ENCODE measurements at regions not wholly inside any gene's neighbourhood (a gene's known extent, or its start where the extent isn't known, plus 50 kb on each side); places are given as distances from the start of the nearest gene placed in this dataset.

- H3K27ac ChIP-seq (ENCODE audit: low read depth, low read length), result no peak overlapping the region
- H2AFZ ChIP-seq (ENCODE audit: low read depth, low read length), result no peak overlapping the region
- Mint-ChIP-seq H3K4me1 (ENCODE audit: low read depth, unreplicated experiment) (peaks cover 20% of the 10 kb centered on the region), H3K27ac (ENCODE audit: unreplicated experiment) (no peak overlapping the region), H3K4me3 (ENCODE audit: unreplicated experiment) (no peak overlapping the region), H3K9me3 (ENCODE audit: unreplicated experiment) (no peaks in the 10 kb centered on the region), H3K27me3 (ENCODE audit: low read depth, unreplicated experiment) (peaks cover 6% of the 10 kb centered on the region), H3K36me3 (ENCODE audit: low read depth, unreplicated experiment) (no peaks in the 10 kb centered on the region)
- DNase-seq (ENCODE audit: low read depth) (no peak), FAIRE-seq (no peak)
- H3K79me2 ChIP-seq (ENCODE audit: insufficient read depth, low read length), result no peaks in the 10 kb centered on the region
- H3K9me3 ChIP-seq (ENCODE audit: insufficient read depth, low read depth, low read length), result no peaks in the 10 kb centered on the region
- no peak overlapping the region for H3K4me2 ChIP-seq (ENCODE audit: low read length)
- no peaks in the 10 kb centered on the region for H4K20me1 ChIP-seq (ENCODE audit: insufficient read depth, low read length)
- no peak for TF ChIP-seq CTCF (IDR thresholded peaks at IDR 0.05; ENCODE audit: insufficient read depth, low read depth, low read length)
- no peak for TF ChIP-seq EZH2 (IDR thresholded peaks at IDR 0.05; ENCODE audit: insufficient read depth, low read length)
- no peaks in the 10 kb centered on the region for H3K36me3 ChIP-seq (ENCODE audit: insufficient read depth, low read length)
- H3K9ac ChIP-seq (ENCODE audit: low read length), result no peak overlapping the region
- peaks cover 20% of the 10 kb centered on the region for H3K4me1 ChIP-seq (ENCODE audit: insufficient read depth, low read length)
- H3K4me3 ChIP-seq (ENCODE audit: insufficient read depth, low read depth, low read length), result no peak overlapping the region
- H3K27me3 ChIP-seq (ENCODE audit: insufficient read depth, low read length), result no peaks in the 10 kb centered on the region
Observed at GRCh38 chr20:24106801-24107445, 118.3 kb upstream of the GGTLC1 start.

- TF ChIP-seq CTCF (IDR thresholded peaks at IDR 0.05; ENCODE audit: insufficient read depth, low read depth, low read length) (no peak), EZH2 (IDR thresholded peaks at IDR 0.05; ENCODE audit: insufficient read depth, low read length) (no peak)
- no peak overlapping the region for H3K9ac ChIP-seq (ENCODE audit: low read length)
- Mint-ChIP-seq H3K27ac (ENCODE audit: unreplicated experiment) (no peak overlapping the region), H3K36me3 (ENCODE audit: low read depth, unreplicated experiment) (no peaks in the 10 kb centered on the region), H3K9me3 (ENCODE audit: unreplicated experiment) (no peaks in the 10 kb centered on the region), H3K4me3 (ENCODE audit: unreplicated experiment) (no peak overlapping the region), H3K4me1 (ENCODE audit: low read depth, unreplicated experiment) (peaks cover 20% of the 10 kb centered on the region), H3K27me3 (ENCODE audit: low read depth, unreplicated experiment) (peaks cover 6% of the 10 kb centered on the region)
- no peak overlapping the region for H3K4me3 ChIP-seq (ENCODE audit: insufficient read depth, low read depth, low read length)
- H3K27me3 ChIP-seq (ENCODE audit: insufficient read depth, low read length), result no peaks in the 10 kb centered on the region
- FAIRE-seq, result no peak
- no peak overlapping the region for H3K27ac ChIP-seq (ENCODE audit: low read depth, low read length)
- DNase-seq (ENCODE audit: low read depth), result no peak
- H4K20me1 ChIP-seq (ENCODE audit: insufficient read depth, low read length), result no peaks in the 10 kb centered on the region
- peaks cover 20% of the 10 kb centered on the region for H3K4me1 ChIP-seq (ENCODE audit: insufficient read depth, low read length)
- no peaks in the 10 kb centered on the region for H3K9me3 ChIP-seq (ENCODE audit: insufficient read depth, low read depth, low read length)
- no peaks in the 10 kb centered on the region for H3K79me2 ChIP-seq (ENCODE audit: insufficient read depth, low read length)
- H2AFZ ChIP-seq (ENCODE audit: low read depth, low read length), result no peak overlapping the region
- H3K4me2 ChIP-seq (ENCODE audit: low read length), result peak overlapping the region; percentile 13
- H3K36me3 ChIP-seq (ENCODE audit: insufficient read depth, low read length), result no peaks in the 10 kb centered on the region
Observed at GRCh38 chr20:24106150-24106800, 117.7 kb upstream of the GGTLC1 start.
